Fibroblast of the conjunctiva (primary cell): ENCODE measurements at regions not wholly inside any gene's neighbourhood (a gene's known extent, or its start where the extent isn't known, plus 50 kb on each side); places are given as distances from the start of the nearest gene placed in this dataset.
"Not testable (repeated sequence)": the region's sequence is repeated elsewhere in the genome, so short reads cannot be mapped to it uniquely, and the experiment has no call there.

Experiments
- DNase-seq: peaks from one replicate; pipeline ENCODE4 v3.0.0-alpha.2; 2010; ENCODE audit warnings: low read depth

DNA sequence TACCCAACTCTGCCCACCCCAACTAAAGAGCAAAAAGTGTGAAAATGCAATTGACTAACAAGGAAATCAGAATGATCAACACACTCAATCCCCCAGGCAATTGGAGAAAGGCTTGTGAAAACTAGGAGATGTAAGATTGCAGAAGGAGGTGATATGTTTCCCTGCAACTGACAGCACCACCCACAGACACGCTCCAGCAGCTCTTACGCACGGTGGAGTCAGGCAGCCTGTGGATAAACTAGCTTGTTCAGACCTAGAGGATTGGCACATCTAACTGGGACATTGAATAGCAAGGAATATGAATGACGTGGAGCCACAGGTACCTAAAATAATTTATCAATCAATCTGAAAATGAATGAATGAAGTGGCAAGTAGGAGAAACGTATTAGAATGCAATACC, 125.7 kb upstream of the MYO3A start:
- no peak for DNase-seq

GRCh38 chr10:25811052-25811685, 122.9 kb upstream of the MYO3A start:
- no peak for DNase-seq

DNA sequence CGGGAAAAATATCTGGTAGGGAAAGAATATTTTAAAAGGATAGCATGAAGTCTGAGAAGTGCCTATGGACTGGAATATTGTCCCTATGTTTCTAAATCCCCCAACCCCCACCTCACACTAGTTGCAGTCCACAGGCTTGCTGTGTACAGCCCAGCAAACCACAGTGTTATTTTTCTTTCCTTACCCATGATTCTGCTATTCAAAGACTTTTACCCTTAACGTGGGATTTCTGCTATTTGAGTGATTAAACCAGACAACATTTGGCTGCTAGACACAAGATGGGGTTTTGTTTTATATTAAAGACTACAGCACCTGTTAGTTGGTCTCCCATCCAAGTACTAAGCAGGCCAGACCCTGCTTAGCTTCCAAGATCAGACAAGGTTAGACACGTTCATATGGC, 120.5 kb upstream of the MYO3A start:
- no peak for DNase-seq

DNA sequence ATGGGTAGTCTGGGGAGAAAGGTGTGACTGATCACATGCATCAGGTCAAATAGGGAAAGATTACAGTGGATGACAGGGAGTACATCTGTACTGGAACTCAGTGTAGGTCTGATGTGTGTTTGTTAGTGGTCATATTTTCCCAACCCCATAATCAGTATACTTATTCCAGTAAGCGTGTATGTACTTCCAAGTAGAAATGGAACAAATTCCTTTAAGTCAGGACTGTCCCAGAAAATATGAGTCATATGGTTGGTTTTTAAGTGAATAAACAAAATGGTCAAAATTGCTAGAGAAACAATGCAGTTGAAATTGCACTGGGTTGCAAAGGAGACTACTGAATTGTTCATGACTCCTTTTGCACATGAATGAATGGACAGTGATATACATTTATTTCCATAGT, 118.8 kb upstream of the MYO3A start:
- no peak for DNase-seq

DNA sequence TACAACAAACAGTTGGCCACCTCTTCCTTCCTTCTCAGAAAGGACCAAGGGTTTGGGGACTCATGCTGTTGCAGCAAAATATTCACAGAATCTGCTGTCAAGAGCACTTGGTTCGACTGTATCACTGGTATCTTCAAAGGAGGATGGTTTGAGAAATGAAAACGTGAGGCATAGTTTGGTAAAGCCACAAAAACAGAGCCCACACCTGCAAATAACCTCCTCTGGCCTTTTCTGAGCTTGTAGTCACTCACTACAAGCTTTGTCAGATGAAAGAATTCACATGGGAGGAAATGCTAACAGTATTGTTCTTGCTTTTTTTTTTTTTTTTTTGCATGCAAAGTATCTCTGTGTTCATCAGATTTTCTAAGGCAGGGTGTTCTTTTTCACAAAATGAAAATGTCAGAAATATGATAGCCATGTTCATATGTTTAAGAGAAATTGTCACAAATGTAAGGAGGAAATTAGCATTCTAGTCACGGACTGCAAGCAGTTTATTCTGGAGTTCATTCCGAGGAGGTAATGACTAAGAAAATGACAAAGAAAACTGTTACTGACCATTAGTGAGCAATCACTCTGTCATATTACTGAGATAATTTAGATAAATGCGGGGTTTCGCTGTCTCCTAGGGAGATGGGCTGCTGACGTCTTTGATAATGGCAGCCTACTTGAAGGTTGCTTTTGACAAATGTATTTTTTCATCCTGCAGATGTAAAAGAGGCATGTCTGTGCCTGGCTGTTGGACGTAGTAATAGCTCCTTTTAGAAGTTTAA, 117.8 kb upstream of the MYO3A start:
- no peak for DNase-seq

GRCh38 chr10:25817200-25817599, 116.8 kb upstream of the MYO3A start:
- no peak for DNase-seq

GRCh38 chr10:25818751-25819150, 115.3 kb upstream of the MYO3A start:
- no peak for DNase-seq

GRCh38 chr10:25820472-25820871, 113.6 kb upstream of the MYO3A start:
- DNase-seq = no peak

GRCh38 chr10:25820874-25821273, 113.2 kb upstream of the MYO3A start:
- no peak for DNase-seq

- DNase-seq = no peak
Observed at GRCh38 chr10:25824050-25824449, 110.0 kb upstream of the MYO3A start.

DNA sequence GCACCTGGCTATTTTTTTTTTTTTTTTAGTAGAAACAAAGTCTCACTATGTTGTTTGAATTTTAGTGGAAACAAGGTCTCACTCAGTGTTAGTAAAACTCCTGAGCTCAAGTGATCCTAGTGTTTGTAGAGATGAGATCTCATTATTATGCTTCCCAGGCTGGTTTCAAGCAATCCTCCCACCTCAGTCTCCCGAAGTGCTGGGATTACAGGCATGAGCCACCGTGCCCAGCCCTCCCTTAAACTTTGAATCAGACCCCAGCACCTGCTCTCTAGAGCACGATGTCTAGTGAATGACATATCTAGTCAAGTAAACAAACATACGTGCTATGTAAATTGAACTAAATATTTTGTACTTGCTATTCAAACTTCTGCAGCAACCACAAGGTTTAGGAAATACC, 105.6 kb upstream of the MYO3A start:
- no peak for DNase-seq

DNA sequence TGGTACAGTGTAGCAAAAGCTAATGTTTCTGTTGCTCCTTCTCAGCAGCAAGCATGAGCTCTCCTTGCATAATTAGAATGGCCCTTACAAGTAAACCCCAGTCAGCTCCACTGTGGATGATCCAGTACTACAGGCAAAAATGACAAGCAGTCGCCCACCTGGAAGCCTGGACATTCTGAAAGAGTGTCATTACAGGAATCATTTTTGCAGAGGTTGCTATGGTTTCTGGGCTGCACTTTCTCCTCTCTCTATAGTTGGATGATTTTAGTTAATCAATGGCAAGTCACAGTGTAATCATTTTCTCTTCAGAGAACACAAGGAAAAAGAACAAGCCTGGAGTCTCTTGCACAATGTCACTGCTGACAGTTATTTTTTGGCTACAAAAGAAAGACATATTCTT, 102.9 kb upstream of the MYO3A start:
- no peak for DNase-seq

DNA sequence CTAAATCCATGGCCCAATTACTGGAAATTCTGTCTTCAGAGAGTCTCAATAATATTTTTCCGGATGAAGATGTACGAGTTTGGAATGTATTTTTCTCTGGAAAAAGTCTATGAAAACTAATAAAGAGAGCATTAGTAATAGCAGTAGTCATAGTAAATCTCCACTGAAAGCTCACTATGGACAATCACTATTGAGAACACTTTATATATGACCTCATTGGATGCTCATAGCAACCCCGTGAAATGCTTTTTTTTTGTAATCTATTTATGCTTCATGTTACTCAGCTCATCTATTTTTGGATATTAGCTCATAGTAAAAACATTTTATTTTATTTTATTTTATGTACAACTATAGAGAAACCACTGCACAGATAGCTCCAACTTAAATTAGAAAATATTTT, 94.3 kb upstream of the MYO3A start:
- no peak for DNase-seq

DNA sequence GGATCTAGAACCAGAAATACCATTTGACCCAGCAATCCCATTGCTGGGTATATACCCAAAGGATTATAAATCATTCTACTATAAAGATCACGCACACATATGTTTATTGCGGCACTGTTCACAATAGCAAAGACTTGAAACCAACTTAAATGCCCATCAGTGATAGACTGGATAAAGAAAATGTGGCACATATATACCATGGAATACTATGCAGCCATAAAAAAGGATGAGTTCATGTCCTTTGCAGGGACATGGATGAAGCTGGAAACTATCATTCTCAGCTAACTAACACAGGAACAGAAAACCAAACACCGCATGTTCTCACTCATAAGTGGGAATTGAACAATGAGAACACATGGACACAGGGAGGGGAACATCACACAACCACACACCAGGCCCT, 93.2 kb upstream of the MYO3A start:
- DNase-seq = not testable (repeated sequence)

DNA sequence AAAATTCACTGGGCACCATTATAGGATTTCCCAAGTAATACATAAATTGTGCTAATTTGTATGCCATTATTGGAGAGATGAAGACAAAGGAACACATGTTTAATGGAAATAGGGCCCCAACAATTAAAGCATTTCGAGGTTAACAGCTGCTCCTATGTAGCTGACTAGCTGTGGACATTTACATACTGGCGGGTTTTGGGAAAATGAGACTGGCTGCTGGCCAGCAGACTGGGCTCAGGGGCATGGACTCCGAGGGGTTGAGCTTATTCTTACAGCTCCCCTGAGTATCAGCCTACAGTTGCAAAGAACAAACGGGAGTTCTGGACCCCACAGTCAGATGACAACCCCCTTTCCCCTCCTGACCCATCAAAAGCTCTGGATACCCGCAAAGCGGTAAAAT, 91.9 kb upstream of the MYO3A start:
- no peak for DNase-seq

DNA sequence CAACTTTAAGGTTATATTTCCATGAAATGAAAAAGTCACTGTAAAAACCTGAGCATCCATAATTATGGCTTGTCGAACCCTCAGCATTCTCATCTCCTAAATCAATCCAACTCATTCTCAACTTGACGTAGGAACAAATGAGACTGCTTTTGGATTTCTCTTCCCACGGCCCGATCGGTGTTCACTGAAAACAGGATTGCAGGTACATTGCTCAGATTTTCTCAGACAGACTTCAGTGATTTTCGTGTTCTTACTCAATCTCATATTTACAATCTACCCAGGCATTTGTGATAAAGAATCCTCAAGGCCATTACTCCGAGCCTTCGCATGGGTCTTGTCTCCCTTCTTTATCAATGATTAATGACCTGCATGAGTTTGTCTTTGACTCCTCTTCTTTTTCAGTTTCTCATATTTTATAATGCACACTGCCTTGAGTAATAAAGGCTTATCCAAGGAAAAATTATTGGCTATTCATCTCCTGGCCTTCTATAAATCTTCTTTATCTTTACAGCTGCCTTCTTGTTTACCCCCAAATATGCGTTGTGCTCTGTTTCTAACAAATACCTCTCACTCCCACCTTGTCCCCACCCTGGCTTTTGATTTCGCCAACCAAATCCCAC, 90.4 kb upstream of the MYO3A start:
- DNase-seq = no peak

DNA sequence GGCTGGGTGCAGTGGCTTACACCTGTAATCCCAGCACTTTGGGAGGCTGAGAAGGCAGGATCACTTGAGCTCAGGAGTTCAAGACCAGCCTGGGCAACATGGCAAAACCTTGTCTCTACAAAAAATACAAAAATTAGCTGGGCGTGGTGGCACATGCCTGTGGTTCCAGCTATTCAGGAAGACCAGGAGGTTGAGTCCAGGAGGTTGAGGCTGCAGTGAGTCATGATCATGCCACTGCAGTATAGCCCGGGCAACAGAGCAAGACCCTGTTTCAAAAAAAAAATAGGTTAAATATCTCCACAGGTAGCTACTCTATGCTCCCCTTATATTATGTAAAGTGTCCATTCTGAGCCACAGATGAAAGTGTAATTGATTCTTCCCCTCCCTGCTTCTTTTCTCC, 89.3 kb upstream of the MYO3A start:
- DNase-seq = not testable (repeated sequence)

- DNase-seq = no peak
Observed at GRCh38 chr10:25849268-25849667, 84.8 kb upstream of the MYO3A start.

- DNase-seq = no peak
Observed at GRCh38 chr10:25849988-25850387, 84.0 kb upstream of the MYO3A start.

DNA sequence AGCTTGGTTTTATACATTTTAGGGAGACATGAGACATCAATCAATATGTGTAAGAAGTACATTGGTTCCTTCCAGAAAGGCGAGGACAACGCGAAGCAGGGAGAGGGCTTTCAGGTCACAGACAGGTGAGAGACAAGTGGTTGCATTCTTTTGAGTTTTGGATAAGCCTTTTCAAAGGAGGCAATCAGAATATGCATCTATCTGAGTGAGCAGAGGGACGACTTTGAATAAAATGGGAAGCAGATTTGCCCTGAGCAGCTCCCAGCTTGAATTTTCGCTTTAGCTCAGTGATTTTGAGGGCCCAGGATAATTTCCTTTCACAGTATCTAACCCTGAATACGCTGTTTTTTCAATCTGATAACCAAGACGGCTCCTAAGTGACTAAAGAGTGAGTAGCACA, 82.5 kb upstream of the MYO3A start:
- DNase-seq = no peak

DNA sequence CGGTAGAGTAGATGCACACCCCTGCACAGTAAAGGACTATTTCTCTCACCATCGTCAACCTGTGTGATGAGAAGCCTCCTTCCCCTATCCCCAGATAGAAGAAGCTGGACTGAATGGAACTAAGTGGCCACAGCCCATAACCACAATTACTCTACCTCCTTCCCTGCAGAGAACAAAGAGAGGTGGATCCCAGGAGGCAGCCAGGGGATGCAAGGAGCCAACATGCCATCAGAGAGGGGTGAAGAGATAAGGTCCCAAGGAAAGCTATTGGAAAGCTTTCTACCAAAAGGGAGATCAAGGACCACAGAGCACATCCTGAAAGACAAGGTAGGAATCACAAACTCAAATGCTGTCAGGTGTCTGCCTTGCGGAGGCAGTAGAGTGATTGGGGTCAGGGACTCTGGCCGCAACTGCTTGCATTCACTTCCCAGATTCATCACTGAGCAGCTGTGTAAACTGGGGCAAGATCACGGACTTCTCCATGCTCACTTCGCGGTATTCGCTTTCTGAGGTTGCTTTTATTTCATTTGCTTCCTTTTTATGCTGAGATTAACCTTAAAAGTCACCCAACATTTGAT, 81.6 kb upstream of the MYO3A start:
- no peak for DNase-seq

- DNase-seq = no peak
Observed at GRCh38 chr10:25858076-25858475, 76.0 kb upstream of the MYO3A start.

DNA sequence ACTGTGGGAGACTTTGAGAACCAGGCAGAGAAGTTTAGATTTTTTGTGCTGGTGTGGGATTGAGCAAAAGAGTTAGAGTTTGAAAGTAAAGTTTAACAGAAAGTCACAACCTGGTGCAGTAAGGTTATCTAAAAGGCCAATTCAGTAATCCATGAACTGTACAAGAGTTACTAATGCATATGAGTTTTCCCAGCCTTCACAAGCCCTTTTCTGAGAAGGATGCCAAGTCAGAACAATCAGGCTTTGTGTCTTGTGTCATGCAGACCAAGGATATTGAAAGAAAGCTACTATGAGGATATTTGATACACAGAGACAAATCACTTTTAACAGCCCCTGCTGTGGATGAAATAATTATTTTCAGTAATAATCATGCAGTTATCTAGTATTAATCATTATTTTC, 68.8 kb upstream of the MYO3A start:
- no peak for DNase-seq
